SK-N-SH (cell line): ENCODE measurements at regions not wholly inside any gene's neighbourhood (a gene's known extent, or its start where the extent isn't known, plus 50 kb on each side); places are given as distances from the start of the nearest gene placed in this dataset.

Experiments used
- CTCF ChIA-PET: fragments of 300-600, 350-600 bp; formaldehyde crosslinking; extraction: SDS; loops from one replicate; lab custom pipeline; 2021; lab: Yijun Ruan, JAX
- POLR2A ChIA-PET: fragments of 350-600 bp; sonication (Branson Sonifier 250); formaldehyde crosslinking; extraction: SDS; loops from one replicate; lab custom pipeline; 2020; ENCODE audit warnings: antibody characterized with exemption, inconsistent platforms; lab: Yijun Ruan, JAX
- DNase-seq: peaks from one replicate; pipeline ENCODE4 v3.0.0; 2012
- H2AFZ ChIP-seq: fragments of 200-600 bp; sonication (generic); 2 replicates; pipeline ENCODE4 v1.8.1; 2016; ENCODE audit warnings: antibody characterized with exemption, mild to moderate bottlenecking, low read depth
- H3F3A ChIP-seq: fragments of 200-600 bp; sonication (generic); replicated peaks from 2 replicates; pipeline ENCODE3; 2016; ENCODE audit warnings: antibody characterized with exemption, mild to moderate bottlenecking; ENCODE audit not compliant: insufficient read depth
- H3K27ac ChIP-seq, 2 experiments: fragments of 200-500 bp in 1 of 2; fragments of 200-600 bp in 1 of 2; sonication (Bioruptor generic) in 1 of 2; sonication (generic), shearing (Covaris generic) in 1 of 2; 2 replicates each; pipeline versions ENCODE4 v1.5.1 to v1.6.1; 2014 to 2016; ENCODE audit warnings: low read depth in 2 of 2, inconsistent platforms in 1 of 2, low read length in 1 of 2, mild to moderate bottlenecking in 1 of 2, mixed read lengths in 1 of 2
- H3K27me3 ChIP-seq: fragments of 200-600 bp; sonication (generic), shearing (Covaris generic); 2 replicates; pipeline ENCODE4 v1.6.1; 2016; ENCODE audit warnings: mixed run types; ENCODE audit not compliant: insufficient read depth
- H3K36me3 ChIP-seq, 2 experiments: fragments of 200-500 bp in 1 of 2; fragments of 200-600 bp in 1 of 2; sonication (Bioruptor generic) in 1 of 2; sonication (generic) in 1 of 2; replicated peaks in 1 of 2; 2 replicates each; pipeline versions ENCODE3 to v1.5.1; 2014 to 2016; ENCODE audit warnings: low read length in 1 of 2, mild to moderate bottlenecking in 1 of 2; ENCODE audit not compliant: insufficient read depth in 2 of 2, control insufficient read depth in 1 of 2
- H3K4me1 ChIP-seq, 2 experiments: fragments of 200-500 bp in 1 of 2; fragments of 200-600 bp in 1 of 2; sonication (Bioruptor generic) in 1 of 2; sonication (generic), shearing (Covaris generic) in 1 of 2; 2 replicates each; pipeline versions ENCODE4 v1.5.1 to v1.6.1; 2014 to 2016; ENCODE audit warnings: low read depth in 1 of 2, low read length in 1 of 2, mixed run types in 1 of 2; ENCODE audit not compliant: insufficient read depth in 2 of 2, control insufficient read depth in 1 of 2
- H3K4me2 ChIP-seq: fragments of 200-600 bp; sonication (generic), shearing (Covaris generic); 2 replicates; pipeline ENCODE4 v1.6.1; 2017; ENCODE audit warnings: mixed run types
- H3K4me3 ChIP-seq, 2 experiments: fragments of 200-500 bp in 1 of 2; fragments of 200-600 bp in 1 of 2; sonication (Bioruptor generic) in 1 of 2; sonication (generic), shearing (Covaris generic) in 1 of 2; 2 replicates each; pipeline versions ENCODE4 v1.5.1 to v1.8.1; 2014 to 2016; ENCODE audit warnings: low read depth in 2 of 2, inconsistent platforms in 1 of 2, low read length in 1 of 2, mild to moderate bottlenecking in 1 of 2, mixed read lengths in 1 of 2, moderate library complexity in 1 of 2
- H3K79me2 ChIP-seq: fragments of 200-600 bp; sonication (generic); 2 replicates; pipeline ENCODE4 v1.8.1; 2017; ENCODE audit warnings: mild to moderate bottlenecking; ENCODE audit not compliant: insufficient read depth
- H3K9ac ChIP-seq: fragments of 200-600 bp; sonication (generic); 2 replicates; pipeline ENCODE4 v1.6.1; 2017; ENCODE audit warnings: mixed run types
- H3K9me2 ChIP-seq: fragments of 200-600 bp; sonication (generic); 2 replicates; pipeline ENCODE4 v1.6.1; 2017; ENCODE audit warnings: mixed run types
- H3K9me3 ChIP-seq: fragments of 200-600 bp; sonication (generic); 2 replicates; pipeline ENCODE4 v1.6.1; 2017; ENCODE audit warnings: mixed run types, mild to moderate bottlenecking, moderate library complexity
- H4K20me1 ChIP-seq: fragments of 200-600 bp; sonication (generic); 2 replicates; pipeline ENCODE4 v1.6.1; 2017; ENCODE audit warnings: mild to moderate bottlenecking, mixed run types; ENCODE audit not compliant: insufficient read depth
- CHD2 ChIP-seq: fragments of 150-350 bp; IDR thresholded peaks from 2 replicates; pipeline ENCODE4 v1.6.1; 2018; ENCODE audit warnings: low read length; ENCODE audit not compliant: partially characterized antibody
- EP300 ChIP-seq, 2 experiments: IDR thresholded peaks; 2 replicates each; pipeline versions ENCODE4 v1.4.0 to v1.6.1; 2012; ENCODE audit warnings: borderline replicate concordance in 1 of 2, low read depth in 1 of 2, low read length in 1 of 2
- FOXM1 ChIP-seq: IDR thresholded peaks from 2 replicates; pipeline ENCODE4 v1.4.0; 2012; ENCODE audit warnings: low read depth, mild to moderate bottlenecking
- MEF2A ChIP-seq: IDR thresholded peaks from 2 replicates; pipeline ENCODE4 v1.4.0; 2012; ENCODE audit warnings: low read depth, borderline replicate concordance
- MXI1 ChIP-seq: IDR thresholded peaks from 2 replicates; pipeline ENCODE4 v1.6.1; 2012; ENCODE audit warnings: mild to moderate bottlenecking, low read depth, low read length, improper control_type of control experiment
- POLR2AphosphoS5 ChIP-seq: IDR thresholded peaks from 2 replicates; pipeline ENCODE4 v1.6.1; 2012; ENCODE audit warnings: low read depth, low read length
- RCOR1 ChIP-seq: fragments of 150-350 bp; IDR thresholded peaks from 2 replicates; pipeline ENCODE4 v1.6.1; 2017; ENCODE audit warnings: antibody characterized with exemption, low read length
- WGBS: methylation state at CpG from one replicate; pipeline ENCODE4 v1.1.6; 2017; ENCODE audit warnings: low lambda C conversion rate; 5-methylcytosine and 5-hydroxymethylcytosine counted together
- TF ChIP-seq, protein P1 (sequence below): IDR thresholded peaks from 2 replicates; pipeline ENCODE4; 2012
- TF ChIP-seq, protein P2 (sequence below): fragments of 200-600 bp; sonication (generic); IDR thresholded peaks from 2 replicates; pipeline ENCODE4 v1.6.1; 2017; ENCODE audit warnings: antibody characterized with exemption, mild to moderate bottlenecking, moderate library complexity
- TF ChIP-seq, protein P3 (sequence below): IDR thresholded peaks from 2 replicates; pipeline ENCODE4 v1.4.0; 2012; ENCODE audit warnings: low read depth, borderline replicate concordance

DNA sequence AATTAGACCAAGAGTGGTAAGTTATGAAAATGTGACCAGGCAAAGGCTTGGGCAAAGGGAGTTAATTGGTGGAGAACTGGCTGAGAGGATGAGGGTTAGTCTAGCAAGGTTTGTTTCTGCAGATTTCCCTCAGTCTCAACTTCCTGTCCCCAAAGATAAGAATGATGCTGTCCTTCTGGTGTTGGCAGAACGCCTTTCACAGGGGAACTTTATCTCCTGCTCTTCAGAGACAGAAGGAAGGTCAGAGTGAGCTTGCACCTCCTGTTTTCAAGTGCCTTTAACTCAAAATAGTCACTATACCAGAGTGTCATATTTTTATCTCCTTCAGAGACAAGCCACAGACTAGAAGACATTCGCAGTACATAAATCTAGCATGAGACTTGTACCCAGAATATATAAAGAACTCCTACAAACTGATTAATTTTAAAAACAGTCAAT, 95.7 kb downstream of the TEX51 start:
- Histone ChIP-seq H3K27me3 (no peaks in the 10 kb centered on the region), H3K36me3 (no peaks in the 10 kb centered on the region), H3K9me2 (no peaks in the 10 kb centered on the region), H3K4me1 (peaks cover 0 to 3% of the 10 kb centered on the region in 2 experiments; a peak in 1 of 4 replicates), H3K4me2 (no peak overlapping the region), H3F3A (no peaks in the 10 kb centered on the region), H4K20me1 (no peaks in the 10 kb centered on the region), H3K79me2 (no peaks in the 10 kb centered on the region), H3K9ac (no peak overlapping the region), H3K9me3 (no peaks in the 10 kb centered on the region), H3K27ac (no peak overlapping the region), H3K4me3 (no peak overlapping the region)
- POLR2A ChIA-PET = no interaction called here
- DNase-seq = no peak
- 77% methylated on average over 2 of the region's 2 CpGs for WGBS
- CTCF ChIA-PET = interaction anchor here (1.1 kb wide), 1 partner anchor 55 kb away, joined by 3 read pairs; no protein-coding TSS in a partner anchor
- TF ChIP-seq, protein P1, sequence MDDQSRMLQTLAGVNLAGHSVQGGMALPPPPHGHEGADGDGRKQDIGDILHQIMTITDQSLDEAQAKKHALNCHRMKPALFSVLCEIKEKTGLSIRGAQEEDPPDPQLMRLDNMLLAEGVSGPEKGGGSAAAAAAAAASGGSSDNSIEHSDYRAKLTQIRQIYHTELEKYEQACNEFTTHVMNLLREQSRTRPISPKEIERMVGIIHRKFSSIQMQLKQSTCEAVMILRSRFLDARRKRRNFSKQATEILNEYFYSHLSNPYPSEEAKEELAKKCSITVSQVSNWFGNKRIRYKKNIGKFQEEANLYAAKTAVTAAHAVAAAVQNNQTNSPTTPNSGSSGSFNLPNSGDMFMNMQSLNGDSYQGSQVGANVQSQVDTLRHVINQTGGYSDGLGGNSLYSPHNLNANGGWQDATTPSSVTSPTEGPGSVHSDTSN = no peak
- TF ChIP-seq, protein P2, sequence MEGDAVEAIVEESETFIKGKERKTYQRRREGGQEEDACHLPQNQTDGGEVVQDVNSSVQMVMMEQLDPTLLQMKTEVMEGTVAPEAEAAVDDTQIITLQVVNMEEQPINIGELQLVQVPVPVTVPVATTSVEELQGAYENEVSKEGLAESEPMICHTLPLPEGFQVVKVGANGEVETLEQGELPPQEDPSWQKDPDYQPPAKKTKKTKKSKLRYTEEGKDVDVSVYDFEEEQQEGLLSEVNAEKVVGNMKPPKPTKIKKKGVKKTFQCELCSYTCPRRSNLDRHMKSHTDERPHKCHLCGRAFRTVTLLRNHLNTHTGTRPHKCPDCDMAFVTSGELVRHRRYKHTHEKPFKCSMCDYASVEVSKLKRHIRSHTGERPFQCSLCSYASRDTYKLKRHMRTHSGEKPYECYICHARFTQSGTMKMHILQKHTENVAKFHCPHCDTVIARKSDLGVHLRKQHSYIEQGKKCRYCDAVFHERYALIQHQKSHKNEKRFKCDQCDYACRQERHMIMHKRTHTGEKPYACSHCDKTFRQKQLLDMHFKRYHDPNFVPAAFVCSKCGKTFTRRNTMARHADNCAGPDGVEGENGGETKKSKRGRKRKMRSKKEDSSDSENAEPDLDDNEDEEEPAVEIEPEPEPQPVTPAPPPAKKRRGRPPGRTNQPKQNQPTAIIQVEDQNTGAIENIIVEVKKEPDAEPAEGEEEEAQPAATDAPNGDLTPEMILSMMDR = no peak
- TF ChIP-seq, all 33 proteins: peak for 0
- H2AFZ ChIP-seq = no peak overlapping the region

DNA sequence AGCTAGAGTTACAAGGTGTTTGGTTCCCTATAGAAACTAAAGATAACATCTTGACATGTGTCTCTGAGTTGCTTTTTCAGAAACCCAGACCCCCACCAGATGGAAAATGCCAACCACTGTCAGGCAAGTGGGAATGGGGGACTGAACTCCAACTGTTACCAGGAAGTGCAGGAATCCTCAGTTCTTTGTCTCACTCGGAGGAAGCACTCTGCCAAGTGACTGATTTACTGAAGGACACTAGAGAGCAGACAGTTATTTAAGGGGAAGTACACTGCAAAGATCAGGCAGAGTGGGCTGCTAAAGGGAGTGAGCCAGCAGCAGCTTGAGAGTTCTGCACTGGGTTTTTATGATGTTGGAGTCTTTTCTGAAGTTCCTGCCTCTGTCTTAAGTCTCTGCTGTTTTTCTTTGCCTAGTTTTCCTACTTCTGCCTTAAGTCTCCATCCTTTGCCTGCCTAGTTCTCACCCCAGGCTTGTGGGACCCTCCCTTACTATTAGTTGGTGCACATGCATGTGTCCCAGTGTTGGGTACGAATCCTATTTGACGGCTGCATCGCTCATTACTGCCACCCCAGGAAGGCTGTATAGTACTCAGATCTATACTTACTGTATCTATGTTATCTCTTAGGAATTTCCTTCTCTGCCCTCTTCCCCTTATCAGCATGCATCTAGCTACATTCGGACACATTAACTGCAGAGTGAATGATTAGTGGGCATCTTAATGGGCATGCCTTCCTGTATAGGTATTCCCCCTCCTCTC, 97.1 kb downstream of the TEX51 start:
- ChIA-PET CTCF (interaction anchor here (0.7 to 0.9 kb wide), 2 partner anchors 9 to 54 kb away, joined by 3 to 4 read pairs; no protein-coding TSS in a partner anchor), POLR2A (no interaction called here)
- 51% methylated on average over 5 of the region's 5 CpGs for WGBS
- Histone ChIP-seq H3K4me3 (no peak overlapping the region), H3K9me3 (no peaks in the 10 kb centered on the region), H3K9me2 (no peaks in the 10 kb centered on the region), H3K4me2 (no peak overlapping the region), H3K36me3 (no peaks in the 10 kb centered on the region), H3K79me2 (no peaks in the 10 kb centered on the region), H3K9ac (no peak overlapping the region), H3K4me1 (peaks cover 0 to 3% of the 10 kb centered on the region in 2 experiments; a peak in 1 of 4 replicates), H3K27ac (no peak overlapping the region), H2AFZ (no peak overlapping the region), H4K20me1 (no peaks in the 10 kb centered on the region), H3F3A (no peaks in the 10 kb centered on the region), H3K27me3 (no peaks in the 10 kb centered on the region)
- TF ChIP-seq EP300 (IDR thresholded peaks at IDR 0.05; ENCODE audit: borderline replicate concordance in 1 of 2, low read depth in 1 of 2, low read length in 1 of 2) (no peak), MXI1 (no peak), FOXM1 (no peak), CHD2 (no peak), POLR2AphosphoS5 (no peak), MEF2A (no peak), RCOR1 (no peak)
- TF ChIP-seq, protein P3, sequence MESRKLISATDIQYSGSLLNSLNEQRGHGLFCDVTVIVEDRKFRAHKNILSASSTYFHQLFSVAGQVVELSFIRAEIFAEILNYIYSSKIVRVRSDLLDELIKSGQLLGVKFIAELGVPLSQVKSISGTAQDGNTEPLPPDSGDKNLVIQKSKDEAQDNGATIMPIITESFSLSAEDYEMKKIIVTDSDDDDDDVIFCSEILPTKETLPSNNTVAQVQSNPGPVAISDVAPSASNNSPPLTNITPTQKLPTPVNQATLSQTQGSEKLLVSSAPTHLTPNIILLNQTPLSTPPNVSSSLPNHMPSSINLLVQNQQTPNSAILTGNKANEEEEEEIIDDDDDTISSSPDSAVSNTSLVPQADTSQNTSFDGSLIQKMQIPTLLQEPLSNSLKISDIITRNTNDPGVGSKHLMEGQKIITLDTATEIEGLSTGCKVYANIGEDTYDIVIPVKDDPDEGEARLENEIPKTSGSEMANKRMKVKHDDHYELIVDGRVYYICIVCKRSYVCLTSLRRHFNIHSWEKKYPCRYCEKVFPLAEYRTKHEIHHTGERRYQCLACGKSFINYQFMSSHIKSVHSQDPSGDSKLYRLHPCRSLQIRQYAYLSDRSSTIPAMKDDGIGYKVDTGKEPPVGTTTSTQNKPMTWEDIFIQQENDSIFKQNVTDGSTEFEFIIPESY = no peak
- no peak for DNase-seq
